Right lobe of liver (tissue), 6 donors: ENCODE measurements at regions not wholly inside any gene's neighbourhood (a gene's known extent, or its start where the extent isn't known, plus 50 kb on each side); places are given as distances from the start of the nearest gene placed in this dataset.

Experiments used
- ATAC-seq, 4 donors: fragments of 200-7000 bp; cut with Tn5 transposase; one replicate each; pipeline ENCODE4 v1.9.1; 2020; ENCODE audit warnings: mild to moderate bottlenecking in 4 of 4, moderate library complexity in 4 of 4
- DNase-seq, 3 donors: peaks; one replicate each; pipeline ENCODE4 v3.0.0-alpha.2; 2020
- H3K27ac ChIP-seq, 3 donors: fragments of 200-600 bp; one replicate each; pipeline ENCODE4 v1.8.0; 2022
- H3K27me3 ChIP-seq, 2 donors: fragments of 200-600 bp; one replicate each; pipeline ENCODE4 v1.8.0; 2022
- H3K36me3 ChIP-seq, 4 donors: fragments of 200-600 bp; sonication (generic) in 1 of 4; one replicate each; pipeline versions ENCODE4 v1.5.1 to v1.8.0; 2017 to 2022; ENCODE audit warnings: control low read depth in 1 of 4
- H3K4me1 ChIP-seq, 4 donors: fragments of 200-600 bp; sonication (generic) in 1 of 4; one replicate each; pipeline versions ENCODE4 v1.5.1 to v1.8.0; 2017 to 2022; ENCODE audit warnings: control low read depth in 1 of 4
- H3K4me3 ChIP-seq, 3 donors: fragments of 200-600 bp; one replicate each; pipeline ENCODE4 v1.8.0; 2022
- H3K9me3 ChIP-seq, 4 donors: fragments of 200-600 bp; sonication (generic) in 1 of 4; one replicate each; pipeline versions ENCODE4 v1.5.1 to v1.8.0; 2017 to 2022; ENCODE audit warnings: control low read depth in 1 of 4
- CTCF ChIP-seq, 4 donors: fragments of 200-600 bp in 3 of 4; fragments of 450-650 bp in 1 of 4; IDR thresholded peaks; one replicate each; pipeline versions ENCODE4 v1.5.1 to v1.8.0; 2016 to 2022; ENCODE audit warnings: antibody characterized with exemption in 4 of 4, mild to moderate bottlenecking in 2 of 4
- POLR2A ChIP-seq: fragments of 450-650 bp; IDR thresholded peaks from one replicate; pipeline ENCODE4 v1.6.1; 2017; ENCODE audit warnings: antibody characterized with exemption, mild to moderate bottlenecking
- WGBS: methylation state at CpG from one replicate; pipeline ENCODE4 v1.1.6; 2018; ENCODE audit warnings: low coverage, low lambda C conversion rate; ENCODE audit not compliant: insufficient coverage; ENCODE audit errors: missing lambda C conversion rate; 5-methylcytosine and 5-hydroxymethylcytosine counted together
- intact Hi-C, 2 donors: fragments of 100-400 bp; cut with DNase I; formaldehyde crosslinking; loops; one replicate each; pipeline versions ENCODE4 v1.11.2 to v1.14.1; 2022
- donor health status: DM: no; HTN: yes; CAD: no.
- donor health status: DM: no; HTN: no; CAD: no.
- donor health status: DM: no; HTN: no; CAD: no.
- donor health status: DM: no; HTN: yes; CAD: no.
- donor health status: DM: no; HTN: yes; CAD: no.

GRCh38 chr3:144114767-144115166 lies 143.1 kb downstream of the DIPK2A start:
- intact Hi-C loops: no loop called here
- TF ChIP-seq CTCF (IDR thresholded peaks at IDR 0.05): no peak
- no peak for TF ChIP-seq POLR2A
- H3K4me3 ChIP-seq: no peak overlapping the region

GRCh38 chr3:144119633-144120032 lies 148.0 kb downstream of the DIPK2A start:
- no peak for DNase-seq
- intact Hi-C loops: no loop called here
- H3K4me3 ChIP-seq: no peak overlapping the region

More at GRCh38 chr3:144114767-144115166, 143.1 kb downstream of the DIPK2A start:
- Histone ChIP-seq H3K9me3 (no peaks in the 10 kb centered on the region), H3K4me1 (peaks cover 0 to 8% (median 0%) of the 10 kb centered on the region in 4 donors), H3K27ac (no peak overlapping the region), H3K36me3 (no peaks in the 10 kb centered on the region), H3K27me3 (no peaks in the 10 kb centered on the region)
- DNase-seq (no peak), ATAC-seq (no peak)
- WGBS: 41% methylated on average over 2 of the region's 2 CpGs

GRCh38 chr3:144121661-144122060 lies 150.0 kb downstream of the DIPK2A start:
- no peaks in the 10 kb centered on the region for H3K27me3 ChIP-seq
- DNase-seq: no peak
- no peak overlapping the region for H3K4me3 ChIP-seq
- no peaks in the 10 kb centered on the region for H3K9me3 ChIP-seq
- peaks cover 0 to 10% (median 0%) of the 10 kb centered on the region in 4 donors for H3K4me1 ChIP-seq
- TF ChIP-seq POLR2A: no peak
- no peak for TF ChIP-seq CTCF (IDR thresholded peaks at IDR 0.05)
- no peak overlapping the region for H3K27ac ChIP-seq
- no peaks in the 10 kb centered on the region for H3K36me3 ChIP-seq
- ATAC-seq: no peak
- intact Hi-C loops: no loop called here

More at GRCh38 chr3:144119633-144120032, 148.0 kb downstream of the DIPK2A start:
- H3K9me3 ChIP-seq: no peaks in the 10 kb centered on the region
- H3K4me1 ChIP-seq: peaks cover 0 to 10% (median 0%) of the 10 kb centered on the region in 4 donors
- H3K27me3 ChIP-seq: no peaks in the 10 kb centered on the region
- TF ChIP-seq CTCF (IDR thresholded peaks at IDR 0.05) (no peak), POLR2A (no peak)
- no peaks in the 10 kb centered on the region for H3K36me3 ChIP-seq
- WGBS: 18% methylated on average over 1 of the region's 1 CpG
- H3K27ac ChIP-seq: no peak overlapping the region
- no peak for ATAC-seq

GRCh38 chr3:144127014-144127413 lies 155.4 kb downstream of the DIPK2A start:
- DNase-seq: no peak
- Histone ChIP-seq H3K4me3 (no peak overlapping the region), H3K4me1 (no peaks in the 10 kb centered on the region), H3K36me3 (no peaks in the 10 kb centered on the region), H3K27me3 (no peaks in the 10 kb centered on the region), H3K9me3 (no peaks in the 10 kb centered on the region), H3K27ac (no peak overlapping the region)
- ATAC-seq: no peak
- intact Hi-C loops: no loop called here
- WGBS: 81% methylated on average over 3 of the region's 3 CpGs
- TF ChIP-seq POLR2A: no peak
- TF ChIP-seq CTCF (IDR thresholded peaks at IDR 0.05): no peak

GRCh38 chr3:144127700-144128099 lies 156.1 kb downstream of the DIPK2A start:
- no peak for TF ChIP-seq CTCF (IDR thresholded peaks at IDR 0.05)
- H3K4me1 ChIP-seq: no peaks in the 10 kb centered on the region
- H3K4me3 ChIP-seq: no peak overlapping the region
- 72% methylated on average over 2 of the region's 2 CpGs for WGBS
- no peaks in the 10 kb centered on the region for H3K27me3 ChIP-seq
- H3K9me3 ChIP-seq: no peaks in the 10 kb centered on the region
- ATAC-seq (no peak), DNase-seq (no peak)
- no peak overlapping the region for H3K27ac ChIP-seq
- H3K36me3 ChIP-seq: no peaks in the 10 kb centered on the region
- intact Hi-C loops: no loop called here
